Esophagus muscularis mucosa (tissue), 4 donors: ENCODE measurements at regions not wholly inside any gene's neighbourhood (a gene's known extent, or its start where the extent isn't known, plus 50 kb on each side); places are given as distances from the start of the nearest gene placed in this dataset.

Experiments used
- DNase-seq: peaks from one replicate; pipeline ENCODE4 v3.0.0-alpha.2; 2017; ENCODE audit errors: extremely low spot score
- H3K27ac ChIP-seq, 4 donors: fragments of 200-600 bp; sonication (generic); replicated peaks in 1 of 4; 1 replicate in 3 of 4; 2 replicates in 1 of 4; pipeline ENCODE4 v1.5.1; 2016 to 2019; ENCODE audit warnings: mild to moderate bottlenecking in 1 of 4
- H3K27me3 ChIP-seq, 4 donors: fragments of 200-600 bp; sonication (generic); one replicate each; pipeline versions ENCODE4 v1.5.1 to v1.6.0; 2016 to 2019
- H3K36me3 ChIP-seq, 4 donors: fragments of 200-600 bp; sonication (generic); one replicate each; pipeline ENCODE4 v1.5.1; 2016 to 2019
- H3K4me1 ChIP-seq, 4 donors: fragments of 200-600 bp; sonication (generic); one replicate each; pipeline ENCODE4 v1.5.1; 2016 to 2019
- H3K4me3 ChIP-seq, 4 donors: fragments of 200-600 bp; sonication (generic); 1 replicate in 2 of 4; 2 replicates in 2 of 4; pipeline ENCODE4 v1.5.1; 2016 to 2019; ENCODE audit warnings: mild to moderate bottlenecking in 4 of 4, moderate library complexity in 1 of 4
- H3K9me3 ChIP-seq, 4 donors: fragments of 200-600 bp; sonication (generic); 1 replicate in 3 of 4; 2 replicates in 1 of 4; pipeline ENCODE4 v1.5.1; 2016 to 2019
- EP300 ChIP-seq: sonication (generic); formaldehyde crosslinking; IDR thresholded peaks from one replicate; pipeline ENCODE4 v1.6.1; 2017; ENCODE audit warnings: antibody characterized with exemption
- POLR2A ChIP-seq: fragments of 450-650 bp; IDR thresholded peaks from one replicate; pipeline ENCODE4 v1.6.1; 2017; ENCODE audit warnings: antibody characterized with exemption, moderate library complexity, mild to moderate bottlenecking, low read depth
- POLR2AphosphoS5 ChIP-seq, 2 donors: sonication (generic); formaldehyde crosslinking; IDR thresholded peaks; one replicate each; pipeline ENCODE4 v1.6.1; 2017; ENCODE audit warnings: antibody characterized with exemption in 2 of 2
- WGBS: methylation state at CpG from one replicate; pipeline ENCODE4 v1.1.5; 2018; 5-methylcytosine and 5-hydroxymethylcytosine counted together
- intact Hi-C: fragments of 100-400 bp; cut with DNase I; formaldehyde crosslinking; loops from one replicate; pipeline ENCODE4 v1.15.1; 2023
- TF ChIP-seq, protein P1 (sequence below), 3 experiments: fragments of 200-600 bp in 2 of 3; fragments of 450-650 bp in 1 of 3; sonication (generic) in 2 of 3; IDR thresholded peaks; one replicate each; pipeline ENCODE4 v1.5.1; 2017 to 2019; ENCODE audit warnings: antibody characterized with exemption in 3 of 3, mild to moderate bottlenecking in 2 of 3, moderate library complexity in 1 of 3

GRCh38 chrX:74231625-74232024 lies 72.4 kb upstream of the ZCCHC13 start:
- H3K36me3 ChIP-seq: peaks cover 0 to under 1% (median 0%) of the 10 kb centered on the region in 4 donors
- no peak for DNase-seq
- no peaks in the 10 kb centered on the region for H3K9me3 ChIP-seq
- no peak for TF ChIP-seq POLR2A
- TF ChIP-seq, protein P1, sequence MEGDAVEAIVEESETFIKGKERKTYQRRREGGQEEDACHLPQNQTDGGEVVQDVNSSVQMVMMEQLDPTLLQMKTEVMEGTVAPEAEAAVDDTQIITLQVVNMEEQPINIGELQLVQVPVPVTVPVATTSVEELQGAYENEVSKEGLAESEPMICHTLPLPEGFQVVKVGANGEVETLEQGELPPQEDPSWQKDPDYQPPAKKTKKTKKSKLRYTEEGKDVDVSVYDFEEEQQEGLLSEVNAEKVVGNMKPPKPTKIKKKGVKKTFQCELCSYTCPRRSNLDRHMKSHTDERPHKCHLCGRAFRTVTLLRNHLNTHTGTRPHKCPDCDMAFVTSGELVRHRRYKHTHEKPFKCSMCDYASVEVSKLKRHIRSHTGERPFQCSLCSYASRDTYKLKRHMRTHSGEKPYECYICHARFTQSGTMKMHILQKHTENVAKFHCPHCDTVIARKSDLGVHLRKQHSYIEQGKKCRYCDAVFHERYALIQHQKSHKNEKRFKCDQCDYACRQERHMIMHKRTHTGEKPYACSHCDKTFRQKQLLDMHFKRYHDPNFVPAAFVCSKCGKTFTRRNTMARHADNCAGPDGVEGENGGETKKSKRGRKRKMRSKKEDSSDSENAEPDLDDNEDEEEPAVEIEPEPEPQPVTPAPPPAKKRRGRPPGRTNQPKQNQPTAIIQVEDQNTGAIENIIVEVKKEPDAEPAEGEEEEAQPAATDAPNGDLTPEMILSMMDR (IDR thresholded peaks at IDR 0.05): no peak
- TF ChIP-seq EP300: no peak
- no peak for TF ChIP-seq POLR2AphosphoS5 (IDR thresholded peaks at IDR 0.05)
- no peaks in the 10 kb centered on the region for H3K27me3 ChIP-seq
- no peak overlapping the region for H3K27ac ChIP-seq
- peaks cover 0 to 8% (median 0%) of the 10 kb centered on the region in 4 donors for H3K4me1 ChIP-seq
- intact Hi-C loops: no loop called here
- no peak overlapping the region for H3K4me3 ChIP-seq
- 57% methylated on average over 5 of the region's 5 CpGs for WGBS

DNA sequence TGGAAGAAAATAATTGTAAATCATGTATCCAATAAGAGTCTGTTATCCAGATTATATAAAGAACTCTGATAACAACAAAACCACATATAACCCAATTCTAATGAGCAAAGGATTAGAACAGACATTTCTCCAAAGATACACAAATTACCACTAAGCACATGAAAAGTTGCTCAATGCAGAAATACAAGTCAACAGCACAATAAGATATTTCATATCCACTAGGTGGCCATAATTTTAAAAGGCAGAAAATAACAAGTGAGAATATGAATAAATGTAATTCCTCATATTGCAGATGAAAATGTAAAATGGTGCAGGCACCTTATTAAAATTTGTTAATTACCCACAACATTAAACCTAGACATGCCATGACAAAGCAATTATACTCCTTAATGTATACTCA lies 73.9 kb upstream of the ZCCHC13 start:
- H3K27ac ChIP-seq: no peak overlapping the region
- intact Hi-C loops: no loop called here
- H3K27me3 ChIP-seq: no peaks in the 10 kb centered on the region
- peaks cover 0 to 10% (median 0%) of the 10 kb centered on the region in 4 donors for H3K36me3 ChIP-seq
- peaks cover 0 to 8% (median 0%) of the 10 kb centered on the region in 4 donors for H3K4me1 ChIP-seq
- DNase-seq: no peak
- peaks cover 0 to under 1% (median 0%) of the 10 kb centered on the region in 4 donors for H3K9me3 ChIP-seq
- TF ChIP-seq, protein P1 (IDR thresholded peaks at IDR 0.05): no peak
- TF ChIP-seq EP300 (no peak), POLR2AphosphoS5 (IDR thresholded peaks at IDR 0.05) (no peak)
- no peak overlapping the region for H3K4me3 ChIP-seq

DNA sequence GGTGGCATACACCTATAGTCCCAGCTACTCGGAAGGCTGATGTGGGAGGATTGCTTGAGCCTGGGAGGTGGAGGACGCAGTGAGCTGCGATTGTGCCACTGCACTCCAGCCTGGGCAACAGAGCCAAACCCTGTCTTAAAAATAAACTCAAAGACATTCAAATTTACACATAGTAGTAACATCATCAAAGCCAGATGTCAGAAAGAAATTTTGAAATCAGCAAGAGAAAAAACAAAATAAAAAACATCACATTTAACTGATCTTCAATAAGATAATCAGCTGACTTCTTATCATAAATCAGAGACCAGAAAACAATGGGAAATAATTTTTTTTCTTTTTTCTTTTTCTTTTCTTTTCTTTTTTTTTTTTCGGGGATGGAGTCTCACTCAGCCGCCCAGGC lies 78.9 kb upstream of the ZCCHC13 start:
- H3K36me3 ChIP-seq: peaks cover 0 to 14% (median 0%) of the 10 kb centered on the region in 4 donors
- 92% methylated on average over 5 of the region's 5 CpGs for WGBS
- H3K4me1 ChIP-seq: no peaks in the 10 kb centered on the region
- peaks cover 0 to 6% (median 0%) of the 10 kb centered on the region in 4 donors for H3K9me3 ChIP-seq
- intact Hi-C loops: no loop called here
- TF ChIP-seq POLR2AphosphoS5 (IDR thresholded peaks at IDR 0.05): no peak
- TF ChIP-seq, protein P1 (IDR thresholded peaks at IDR 0.05): no peak
- TF ChIP-seq EP300: no peak
- no peak for TF ChIP-seq POLR2A
- no peaks in the 10 kb centered on the region for H3K27me3 ChIP-seq
- H3K27ac ChIP-seq: no peak overlapping the region
- no peak for DNase-seq
- H3K4me3 ChIP-seq: no peak overlapping the region

- DNase-seq: no peak
- intact Hi-C loops: no loop called here
- WGBS: 86% methylated on average over 2 of the region's 2 CpGs
- Histone ChIP-seq H3K27ac (no peak overlapping the region), H3K27me3 (no peaks in the 10 kb centered on the region), H3K4me3 (no peak overlapping the region), H3K36me3 (peaks cover 0 to 22% (median 0%) of the 10 kb centered on the region in 4 donors), H3K4me1 (no peaks in the 10 kb centered on the region), H3K9me3 (peaks cover 0 to 6% (median 0%) of the 10 kb centered on the region in 4 donors)
- TF ChIP-seq, protein P1 (IDR thresholded peaks at IDR 0.05): no peak
- TF ChIP-seq POLR2AphosphoS5 (IDR thresholded peaks at IDR 0.05) (no peak), EP300 (no peak), POLR2A (no peak)
Measured at GRCh38 chrX:74220277-74220676, 83.7 kb upstream of the ZCCHC13 start.

GRCh38 chrX:74218895-74219294 lies 85.1 kb upstream of the ZCCHC13 start:
- Histone ChIP-seq H3K27ac (no peak overlapping the region), H3K4me3 (no peak overlapping the region), H3K27me3 (no peaks in the 10 kb centered on the region), H3K9me3 (no peaks in the 10 kb centered on the region), H3K36me3 (peaks cover 0 to 29% (median 4%) of the 10 kb centered on the region in 4 donors), H3K4me1 (no peaks in the 10 kb centered on the region)
- TF ChIP-seq POLR2A (no peak), EP300 (no peak), POLR2AphosphoS5 (IDR thresholded peaks at IDR 0.05) (no peak)
- TF ChIP-seq, protein P1 (IDR thresholded peaks at IDR 0.05): no peak
- DNase-seq: no peak
- WGBS: 91% methylated on average over 1 of the region's 1 CpG
- intact Hi-C loops: no loop called here
